Heart left ventricle (tissue), 13 donors: ENCODE measurements at regions not wholly inside any gene's neighbourhood (a gene's known extent, or its start where the extent isn't known, plus 50 kb on each side); places are given as distances from the start of the nearest gene placed in this dataset.

Experiments
- CTCF ChIP-seq, 12 donors: fragments of 200-600 bp; sonication (generic) in 4 of 12; IDR thresholded peaks; one replicate each; pipeline versions ENCODE4 v1.5.0 to v1.8.0; 2018 to 2022; ENCODE audit warnings: antibody characterized with exemption in 12 of 12, mild to moderate bottlenecking in 5 of 12
- POLR2A ChIP-seq, 2 donors: fragments of 450-650 bp; IDR thresholded peaks; one replicate each; pipeline ENCODE4 v1.6.1; 2017; ENCODE audit warnings: antibody characterized with exemption in 2 of 2, mild to moderate bottlenecking in 2 of 2, moderate library complexity in 2 of 2
- donor health status: ischemic (EF 13 %, LVEDD 7.1; RV severe dilation, severe dysfunction).
- donor health status: DM: no; HTN: yes; CAD: no.
- donor health status: DM: no; HTN: no; CAD: no.
- donor health status: ischemic (EF 25% LVEDD 6.9; RV normal size, moderate dysfunction).
- donor health status: ischemic (EF 25% LVEDD 5.7; RV mildly dilated, moderate dysfunction).
- donor health status: ischemic (EF 35%, LVEDD 5.7; RV mildly dilated, moderate dysfunction).
- donor health status: nonischemic (EF 11% LVEDD 7.7; RV severe dilation, severe dysfunction).
- donor health status: DM: yes; HTN: yes; CAD: no.
- donor health status: PGD.
- donor health status: ischemic (EF 29% LVEDD 5.4; RV normal size, mild dysfunction).
- donor health status: nonischemic (EF 23%, LVEDD 6.1; RV moderate dilation, normal function).

GRCh38 chr3:124383846-124384466 lies 346.3 kb upstream of the UMPS start:
- TF ChIP-seq POLR2A (IDR thresholded peaks at IDR 0.05), result no peak
- TF ChIP-seq CTCF (IDR thresholded peaks at IDR 0.05), result no peak
